NCI-H2227 (cell line): ENCODE measurements at regions not wholly inside any gene's neighbourhood (a gene's known extent, or its start where the extent isn't known, plus 50 kb on each side); places are given as distances from the start of the nearest gene placed in this dataset.

ENCODE experiments used
- DNase-seq: peaks from one replicate; lab custom pipeline; 2025; ENCODE audit not compliant: unreplicated experiment; lab: John Stamatoyannopoulos, UW

DNA sequence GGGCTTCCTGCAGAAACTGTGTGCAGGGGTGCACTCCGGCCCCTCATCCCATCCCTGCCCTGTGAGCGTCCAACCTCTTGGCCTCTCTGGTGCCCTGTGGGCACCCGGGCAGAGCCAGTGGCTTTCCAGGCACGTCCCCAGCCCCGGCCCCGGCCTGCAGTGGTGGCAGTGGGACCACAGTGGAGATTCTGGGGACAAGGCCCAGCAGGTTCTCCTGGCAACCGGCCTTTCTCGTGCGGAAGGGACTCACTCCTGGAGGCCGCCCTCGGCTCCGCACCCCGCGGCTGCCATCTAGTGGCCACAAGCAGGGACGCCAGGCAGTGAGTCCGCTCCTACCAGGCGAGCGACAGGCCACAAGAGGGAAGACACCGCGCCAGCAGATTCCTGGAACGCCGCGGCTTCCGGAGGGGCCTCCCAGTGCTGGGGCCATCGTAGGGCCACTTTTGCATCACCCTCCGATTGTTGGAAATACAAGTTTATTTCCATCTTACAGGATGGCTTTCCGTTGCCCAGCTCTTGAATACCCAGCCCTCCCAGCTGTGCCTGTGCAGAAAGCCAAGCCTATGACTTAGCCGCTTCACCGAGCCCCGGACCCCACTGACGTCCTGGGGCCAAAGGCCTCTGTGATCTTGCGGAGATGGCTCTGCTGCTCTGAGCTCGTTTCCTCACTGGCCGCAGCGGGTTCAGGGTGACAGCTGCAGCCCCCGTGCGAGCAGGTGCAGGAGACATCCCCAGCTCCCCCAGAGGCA lies 357.3 kb downstream of the CTTN start:
- DNase-seq: peak; percentile 89

DNA sequence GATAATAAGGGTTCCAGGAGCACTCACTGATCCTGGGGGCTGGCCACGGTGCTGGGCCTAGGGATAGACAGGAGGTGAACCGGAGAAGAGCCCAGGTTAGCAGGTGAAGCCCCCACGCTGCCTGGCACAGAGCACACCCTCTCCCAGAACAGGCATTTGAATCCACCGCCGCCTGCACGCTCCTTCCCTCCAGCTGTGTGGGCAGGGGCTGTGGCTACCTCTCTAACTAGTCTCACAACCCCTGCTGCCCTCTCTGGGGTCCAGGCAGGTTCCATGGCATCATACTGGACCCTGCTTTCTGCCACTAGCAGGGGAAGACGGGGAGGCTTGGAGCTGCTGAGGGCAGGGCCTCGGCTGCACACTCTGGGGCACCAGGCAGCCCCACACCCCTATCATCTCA lies 358.0 kb downstream of the CTTN start:
- DNase-seq: no peak

DNA sequence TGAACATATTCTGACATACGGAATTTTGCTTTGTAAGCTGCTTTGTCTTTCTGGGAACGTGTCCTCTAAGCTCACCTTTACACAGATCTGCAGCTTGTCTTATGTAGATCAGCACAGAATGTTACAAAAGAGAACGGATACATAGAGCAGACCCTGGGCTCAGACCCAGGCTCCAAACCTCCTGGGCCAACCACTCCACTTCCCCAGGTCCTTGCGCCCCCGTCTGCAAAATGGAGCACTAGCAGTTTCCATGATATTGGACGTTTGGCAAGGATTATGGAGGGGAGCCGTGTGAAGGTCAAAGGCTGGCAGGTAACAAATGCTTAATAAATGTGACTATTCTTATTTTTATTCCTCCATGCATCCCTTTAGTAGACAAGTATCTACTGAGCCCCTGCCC lies 358.4 kb downstream of the CTTN start:
- DNase-seq: no peak

DNA sequence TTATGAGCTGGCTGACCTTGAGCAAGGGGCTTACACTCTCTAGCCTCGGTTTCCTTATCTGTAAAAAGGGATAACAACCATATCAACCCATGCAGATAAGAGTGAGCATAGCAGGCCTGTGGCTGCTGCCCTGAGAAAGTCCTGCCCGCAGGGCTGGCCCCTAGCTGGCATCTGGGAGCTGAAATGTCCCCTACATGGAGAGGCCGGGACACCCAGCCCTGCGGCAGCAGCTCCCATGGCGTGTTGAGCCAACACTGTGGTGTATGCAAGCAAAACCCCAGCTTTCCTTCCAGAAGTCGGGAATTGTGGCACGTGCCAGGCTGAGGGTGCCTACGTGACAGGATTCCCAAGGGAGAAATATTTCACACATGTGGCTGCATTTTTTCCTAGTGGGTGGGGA lies 358.9 kb downstream of the CTTN start:
- no peak for DNase-seq

DNA sequence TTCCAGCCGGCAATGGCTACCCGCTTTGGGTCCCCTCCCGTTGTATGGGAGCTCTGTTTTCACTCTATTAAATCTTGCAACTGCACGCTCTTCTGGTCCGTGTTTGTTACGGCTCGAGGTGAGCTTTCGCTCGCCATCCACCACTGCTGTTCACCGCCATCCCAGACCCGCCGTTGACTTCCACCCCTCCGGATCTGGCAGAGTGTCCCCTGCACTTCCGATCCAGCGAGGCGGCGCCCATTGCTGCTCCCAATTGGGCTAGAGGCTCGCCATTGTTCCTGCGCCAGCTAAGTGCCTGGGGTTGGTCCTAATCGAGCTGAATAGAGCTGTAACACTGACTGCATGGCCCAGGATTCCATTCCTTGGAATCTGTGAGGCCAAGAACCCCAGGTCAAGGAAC lies 359.9 kb downstream of the CTTN start:
- DNase-seq: no peak

DNA sequence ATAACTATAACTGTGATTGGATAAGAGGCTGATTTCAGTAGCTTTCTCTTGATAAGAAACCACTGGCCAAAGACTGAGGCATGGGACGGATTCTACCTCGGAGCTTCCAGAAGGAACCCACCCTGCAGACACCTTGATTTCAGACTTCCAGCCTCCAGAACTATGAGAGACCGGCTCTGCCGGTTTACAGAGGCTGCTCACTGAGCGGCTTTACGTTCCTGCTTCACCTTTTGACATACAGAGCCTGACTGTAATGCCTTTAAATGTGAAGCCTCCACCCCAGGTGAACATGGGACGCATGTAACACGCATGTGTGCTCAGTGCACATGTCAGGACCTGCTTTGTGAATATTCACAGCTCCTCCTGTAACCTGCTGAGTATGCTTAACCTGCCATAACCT lies 361.5 kb downstream of the CTTN start:
- no peak for DNase-seq

DNA sequence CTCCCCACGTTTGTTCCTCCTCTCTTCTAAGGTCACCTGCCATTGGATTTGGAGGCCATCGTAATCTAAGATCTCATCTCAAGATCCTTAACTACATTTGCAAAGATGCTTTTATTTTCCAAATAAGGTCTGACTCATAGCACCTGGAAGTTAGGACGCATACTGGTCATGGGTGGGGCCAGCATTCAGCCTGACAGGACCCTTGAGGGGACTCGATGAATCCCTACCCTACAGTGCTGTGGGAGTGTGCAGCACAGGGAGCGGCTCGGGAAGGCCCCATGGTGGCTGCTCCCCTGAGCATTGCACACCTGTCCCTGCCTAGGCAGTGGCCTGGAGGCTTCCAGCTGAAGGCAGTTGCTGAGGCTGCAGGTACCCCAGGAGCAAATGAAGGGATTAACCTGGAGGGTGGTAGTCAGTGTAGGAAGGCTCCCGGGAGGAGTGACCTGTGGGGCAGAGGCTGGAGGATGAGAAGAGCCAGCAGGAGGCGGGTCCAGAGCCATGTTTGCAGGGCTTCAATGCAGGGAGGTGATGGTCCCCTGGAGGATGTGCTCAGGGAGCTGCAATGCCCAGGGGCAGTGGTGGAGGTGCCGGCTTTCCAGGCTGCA lies 362.2 kb downstream of the CTTN start:
- DNase-seq: no peak

DNA sequence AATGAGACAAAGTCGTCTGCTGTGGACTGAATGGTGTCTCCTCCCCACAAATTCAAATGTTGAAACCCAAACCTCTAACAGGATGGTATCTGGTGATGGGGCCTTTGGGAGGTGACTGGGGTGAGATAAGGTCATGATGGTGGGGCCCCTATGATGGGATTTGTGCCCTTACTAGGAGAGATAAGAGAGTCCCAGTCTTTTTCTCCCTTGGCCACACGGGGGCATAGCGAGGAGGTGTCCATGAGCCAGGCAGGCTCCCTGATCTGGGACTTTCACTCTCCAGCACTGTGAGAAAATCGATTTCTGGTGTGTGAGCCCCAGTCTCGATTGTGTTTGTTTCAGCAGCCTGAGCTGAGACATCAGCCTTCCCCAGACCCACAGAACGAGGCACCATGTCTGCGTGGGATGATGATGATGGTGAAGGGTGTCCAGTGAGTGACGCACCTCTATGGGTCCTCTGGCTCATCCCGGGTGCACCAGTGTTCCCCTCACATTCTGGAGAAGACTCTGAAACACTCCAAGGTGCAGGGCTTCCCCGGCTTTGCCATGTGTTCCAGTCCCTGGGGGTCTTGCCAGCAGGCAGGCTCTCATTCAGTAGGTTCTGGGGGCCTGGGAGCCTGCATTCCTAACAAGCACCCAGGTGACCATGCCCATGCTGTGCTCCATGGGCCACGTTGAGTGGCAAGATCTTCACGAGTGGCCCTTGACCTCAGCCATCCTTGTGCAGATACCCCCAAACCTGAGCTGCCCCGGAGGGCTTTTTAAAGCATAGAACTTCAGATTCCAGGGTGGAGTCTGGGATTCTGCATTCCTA lies 363.0 kb downstream of the CTTN start:
- DNase-seq: no peak

DNA sequence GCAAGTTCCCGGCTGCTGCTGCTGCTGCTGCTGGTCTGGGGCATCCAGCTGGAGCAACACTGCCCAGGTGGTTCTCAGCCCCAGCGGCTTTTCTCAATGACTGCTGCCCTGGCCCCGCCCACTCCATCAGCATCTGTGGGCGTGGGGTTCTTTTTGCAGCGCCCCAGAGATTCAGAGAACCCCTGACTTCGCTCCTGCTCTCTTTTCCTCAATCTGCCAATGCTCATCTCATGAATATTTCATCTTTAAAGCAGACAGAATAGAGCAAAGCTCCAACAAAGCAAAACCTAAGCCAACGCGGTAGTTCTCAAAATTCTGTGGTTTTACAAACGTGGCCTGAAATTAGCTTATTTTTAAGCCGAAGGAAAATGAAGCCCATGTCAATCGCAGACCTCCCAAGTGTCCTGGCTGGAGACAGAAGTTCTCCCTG lies 363.6 kb downstream of the CTTN start:
- no peak for DNase-seq

DNA sequence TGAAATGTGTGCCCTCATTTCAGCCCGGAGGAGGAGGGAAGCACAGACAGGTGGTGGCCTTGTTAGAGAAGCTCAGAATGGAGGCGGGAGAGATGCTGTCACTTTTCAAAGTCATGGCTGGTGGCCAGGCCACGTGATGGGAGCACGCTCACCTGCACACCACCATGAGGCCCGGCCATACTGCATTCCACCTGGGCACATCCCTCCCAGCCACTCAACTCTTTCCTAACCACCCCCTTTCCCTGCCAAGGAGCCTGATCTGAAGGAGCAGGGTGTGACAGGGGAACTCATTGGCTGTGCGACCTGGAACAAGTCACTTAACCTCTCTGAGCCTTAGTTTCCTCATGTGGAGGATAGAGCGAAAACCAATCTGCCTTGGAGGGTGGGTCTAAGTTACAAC lies 364.5 kb downstream of the CTTN start:
- no peak for DNase-seq

DNA sequence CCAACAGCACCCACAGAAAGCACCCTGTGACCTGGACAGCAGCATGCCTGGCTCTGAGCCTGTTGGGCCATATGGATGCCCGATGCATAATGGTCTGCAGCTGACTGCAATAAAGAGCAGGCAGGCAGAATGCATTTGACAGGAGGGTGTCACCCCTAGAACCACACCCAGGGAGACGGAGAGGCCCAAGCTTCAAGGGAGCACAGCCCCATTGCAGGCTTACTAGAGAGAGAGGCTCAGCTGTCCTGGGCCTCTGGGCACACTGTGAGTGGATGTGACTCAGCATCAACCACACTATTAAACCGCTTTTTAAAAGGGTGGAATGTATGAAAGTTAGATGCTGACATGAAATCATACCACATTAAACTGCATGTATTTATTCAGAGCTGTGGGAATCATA lies 365.3 kb downstream of the CTTN start:
- DNase-seq: no peak

DNA sequence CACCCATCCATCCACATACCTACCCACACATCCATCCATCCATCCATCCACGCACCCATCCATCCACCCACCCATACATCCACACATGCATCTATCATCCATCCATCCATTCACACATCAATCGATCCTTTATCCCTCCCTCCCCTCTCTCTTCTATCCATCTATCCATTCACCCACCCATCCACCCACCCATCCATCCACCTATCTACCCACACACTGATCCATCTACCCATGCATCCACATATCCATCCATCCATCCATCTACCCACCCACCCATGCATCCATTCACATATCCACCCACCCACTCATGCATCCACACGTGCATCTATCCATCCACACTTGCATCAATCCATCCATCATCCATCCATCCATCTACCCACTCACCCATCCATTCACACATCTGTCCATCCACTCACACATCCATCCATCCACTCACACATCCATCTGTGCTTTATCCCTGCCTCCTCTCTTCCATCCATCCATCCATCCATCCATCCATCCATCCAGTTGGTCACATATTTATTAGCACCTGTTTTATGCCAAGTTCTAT lies 366.1 kb downstream of the CTTN start:
- DNase-seq: no peak

DNA sequence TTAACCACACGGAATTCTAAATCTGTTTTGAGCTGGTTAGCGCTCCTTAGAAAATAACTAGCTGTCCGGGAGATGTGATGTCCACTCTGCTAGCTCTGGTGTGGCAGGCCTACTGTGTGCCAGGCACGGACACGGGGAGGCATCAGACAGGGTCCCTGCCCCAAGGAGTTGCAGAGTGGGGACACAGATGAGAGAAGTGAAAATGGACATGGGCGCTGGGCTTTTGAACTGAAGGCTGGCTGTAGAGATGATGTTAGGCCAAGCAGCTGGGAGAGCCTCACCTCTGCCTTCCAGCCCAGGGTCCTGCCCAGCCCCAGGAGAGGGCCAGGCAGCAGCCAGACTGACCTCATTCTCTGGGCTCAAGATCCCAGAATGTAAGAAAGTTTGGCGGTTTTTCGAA lies 368.6 kb downstream of the CTTN start:
- DNase-seq: no peak

DNA sequence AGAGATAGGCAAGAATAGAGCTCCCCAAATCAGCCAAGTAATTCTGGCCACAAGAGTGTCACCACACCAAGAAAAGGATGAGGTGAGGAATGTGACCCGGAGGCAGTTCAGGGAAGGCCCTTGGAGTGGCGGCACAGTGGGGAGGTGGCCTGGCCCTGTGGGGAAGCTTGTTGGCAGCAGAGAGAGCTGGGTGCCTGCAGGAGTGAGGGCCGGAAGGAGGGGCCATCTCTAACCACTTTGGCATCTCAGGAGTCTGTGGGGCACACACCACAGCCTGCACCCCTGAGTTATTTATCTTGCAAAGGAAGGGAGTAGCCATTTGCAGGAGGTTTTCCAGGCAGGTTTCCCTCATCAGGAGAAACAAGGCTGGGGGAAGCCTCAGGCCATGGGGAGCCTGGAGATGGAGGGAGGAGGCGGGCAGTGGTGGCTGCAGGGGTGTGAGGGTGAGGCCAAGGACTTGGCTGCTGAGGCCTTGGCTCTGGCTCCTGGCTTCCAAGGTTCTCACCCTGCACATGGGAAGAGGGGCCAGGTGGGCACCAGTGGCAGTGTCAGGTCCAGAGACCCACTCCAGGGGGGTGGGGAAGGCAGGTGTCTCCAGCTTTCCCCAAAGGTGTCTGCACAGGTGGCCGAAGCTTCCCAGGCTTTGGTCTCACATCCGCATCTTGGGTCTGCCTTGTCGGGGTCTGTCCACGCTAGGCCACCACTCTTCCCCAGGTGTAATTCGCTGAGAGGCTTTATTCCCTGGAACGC lies 370.2 kb downstream of the CTTN start:
- DNase-seq: no peak

DNA sequence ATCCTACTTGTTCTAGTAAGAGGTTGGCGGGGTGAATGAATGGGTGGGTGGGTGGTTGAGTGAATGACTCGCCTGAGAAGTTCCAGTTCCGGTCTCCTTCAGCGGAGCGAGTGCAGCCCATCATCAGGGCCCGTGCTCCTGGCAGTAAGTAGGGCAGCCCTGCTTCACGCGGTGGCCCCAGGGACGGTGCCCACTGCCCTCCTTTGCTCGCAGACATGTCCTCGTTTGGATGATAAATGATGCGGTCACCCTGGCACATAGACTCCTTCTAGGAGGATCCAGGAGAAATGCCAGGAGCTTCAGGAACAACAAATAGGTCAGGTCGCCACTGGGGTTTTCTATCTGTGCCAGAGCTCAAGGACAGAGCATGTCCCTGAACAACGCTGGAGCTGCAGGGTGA lies 370.8 kb downstream of the CTTN start:
- DNase-seq: no peak

DNA sequence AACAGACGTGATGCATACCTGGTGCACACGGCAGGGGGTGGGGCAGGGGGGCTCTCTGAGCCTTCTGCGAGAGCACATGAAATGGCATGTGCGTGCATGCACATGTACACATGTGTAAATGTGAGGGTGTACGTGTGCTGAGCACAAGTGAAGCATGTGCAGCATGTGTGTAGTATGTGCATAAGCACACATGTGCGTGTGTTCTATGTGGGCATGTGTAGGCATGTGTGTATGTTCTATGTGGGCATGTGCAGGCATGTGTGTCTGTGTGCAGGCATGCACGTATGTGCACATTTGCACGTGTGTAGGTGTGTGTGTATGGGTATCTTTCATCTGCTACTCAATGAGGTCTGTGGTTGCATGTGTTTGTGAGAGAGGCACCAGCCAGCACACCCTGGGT lies 371.2 kb downstream of the CTTN start:
- DNase-seq: no peak

DNA sequence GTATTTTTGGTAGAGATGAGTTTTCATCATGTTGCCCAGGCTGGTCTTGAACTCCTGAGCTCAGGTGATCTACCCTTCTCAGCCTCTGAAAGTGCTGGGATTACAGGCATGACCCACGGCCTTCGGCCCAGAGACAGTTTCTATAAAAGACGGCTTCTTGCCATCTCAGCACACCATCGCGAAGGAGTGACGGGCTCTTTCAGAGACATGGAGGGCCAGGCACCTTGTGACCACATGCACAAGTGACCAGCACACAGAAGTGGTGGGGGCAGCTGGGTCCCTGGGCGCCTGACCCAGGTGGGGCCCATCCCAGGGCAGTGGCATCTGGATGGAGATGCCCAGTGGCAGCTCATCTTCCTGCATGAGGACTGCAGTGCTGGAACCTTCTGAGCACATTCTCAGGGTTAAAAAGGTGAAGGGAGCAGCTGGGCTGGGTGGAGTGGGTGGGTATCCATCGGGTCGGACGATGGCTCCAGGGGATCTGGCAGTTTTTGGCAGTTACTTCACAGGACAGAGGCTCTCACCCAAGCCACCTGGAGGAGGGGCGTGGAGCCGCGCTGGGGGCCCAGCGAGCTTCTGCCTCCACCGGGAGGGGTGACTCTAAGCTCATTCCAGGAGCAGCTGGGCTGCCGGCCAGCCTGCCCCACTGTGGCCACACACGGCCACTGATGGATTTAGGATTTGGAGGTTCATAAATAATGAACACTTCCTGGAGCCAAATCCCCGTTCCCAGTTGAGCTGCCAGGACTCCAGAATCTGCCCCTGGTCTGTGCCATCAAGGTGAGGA lies 373.0 kb downstream of the CTTN start:
- DNase-seq: no peak

DNA sequence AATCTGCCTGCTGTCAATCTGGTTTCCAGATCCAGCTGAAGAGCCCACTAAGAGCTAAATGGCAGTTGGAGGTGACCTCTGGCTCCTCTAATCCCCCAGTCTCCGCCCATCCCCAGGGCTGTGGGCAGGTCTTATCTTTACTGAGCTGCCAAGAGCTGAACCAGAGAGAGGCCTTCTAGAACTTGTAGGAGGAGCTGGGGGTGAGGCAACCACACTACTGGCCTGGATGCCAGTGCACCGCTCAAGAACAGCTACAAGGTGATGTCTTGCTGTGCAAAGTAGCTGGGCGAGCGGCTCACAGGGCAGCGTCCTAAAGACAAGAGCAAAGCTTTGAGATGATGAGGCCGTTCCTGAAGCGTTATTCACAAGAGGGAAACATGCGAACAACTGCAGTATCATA lies 374.6 kb downstream of the CTTN start:
- peak; percentile 30 for DNase-seq

DNA sequence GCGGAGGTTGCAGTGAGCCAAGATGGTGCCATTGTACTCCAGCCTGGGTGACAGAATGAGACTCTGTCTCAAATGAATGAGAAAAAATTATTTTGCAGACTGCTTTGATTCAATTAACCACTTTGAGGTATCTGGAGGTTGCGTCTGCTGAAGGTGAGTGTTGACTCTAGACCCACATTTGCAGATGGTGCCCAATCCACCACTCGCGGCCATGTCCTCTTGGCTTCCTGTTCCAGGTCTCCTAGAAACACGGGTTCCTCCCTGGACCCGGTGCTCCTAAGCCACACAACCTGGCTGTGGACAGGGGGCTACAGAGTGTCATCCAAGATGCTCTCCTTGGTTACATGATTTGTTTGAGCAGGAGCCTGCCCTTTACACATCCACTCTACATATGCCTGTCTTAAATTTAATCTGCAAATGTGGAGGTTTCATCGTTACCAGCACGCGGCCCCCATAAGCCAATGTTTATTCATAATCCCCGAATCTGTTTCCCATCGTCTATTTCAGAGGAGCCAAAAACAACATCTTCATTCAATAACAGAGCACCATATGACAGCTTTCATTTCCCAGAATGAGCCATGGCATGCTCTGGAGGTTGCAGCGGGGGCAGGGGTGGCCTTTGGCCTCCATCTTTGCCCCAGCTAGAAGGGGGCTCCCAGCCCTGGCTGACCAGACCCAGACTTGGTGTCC lies 377.2 kb downstream of the CTTN start:
- no peak for DNase-seq
